Erythroblast (primary cell): ENCODE measurements at regions not wholly inside any gene's neighbourhood (a gene's known extent, or its start where the extent isn't known, plus 50 kb on each side); places are given as distances from the start of the nearest gene placed in this dataset.

Experiments used
- GATA1 ChIP-seq: IDR thresholded peaks from 2 replicates; pipeline ENCODE4 v1.6.1; 2011; ENCODE audit warnings: low read depth, mild to moderate bottlenecking, control low read depth, low read length, moderate library complexity
- POLR2A ChIP-seq: IDR thresholded peaks from 2 replicates; pipeline ENCODE4 v1.6.1; 2011; ENCODE audit warnings: mild to moderate bottlenecking, low read length

GRCh38 chr5:82331557-82331956, 53.4 kb upstream of the RPS23 start:
- no peak for TF ChIP-seq POLR2A
- no peak for TF ChIP-seq GATA1
